ENCODE measurements at regions not wholly inside any gene's neighbourhood (a gene's known extent, or its start where the extent isn't known, plus 50 kb on each side); places are given as distances from the start of the nearest gene placed in this dataset.

DNA sequence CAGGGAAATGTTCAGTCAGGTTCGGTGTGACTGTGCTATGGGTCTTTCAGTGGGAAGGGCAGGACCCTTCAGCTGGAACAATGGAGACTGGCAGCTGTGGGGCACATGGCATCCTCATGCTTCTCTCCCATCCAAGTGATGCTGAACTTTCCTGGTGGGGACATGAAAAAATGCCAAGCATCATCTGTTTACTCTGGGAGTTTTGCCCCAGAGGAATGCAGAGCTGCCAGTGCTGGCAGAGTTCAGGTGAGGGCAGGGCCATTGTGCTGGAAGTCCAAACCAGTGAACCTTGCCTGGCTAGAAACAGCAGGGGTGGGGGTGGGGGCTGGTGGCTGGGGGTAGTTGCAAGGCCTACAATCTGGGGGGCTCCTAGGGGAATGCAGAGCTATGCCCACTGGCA is 1320.6 kb downstream of the PCDH9 start (continued):
- no peak for TF ChIP-seq ZNF138 (CRISPR knock-in tag; conservative IDR thresholded peaks at IDR 0.05)

DNA sequence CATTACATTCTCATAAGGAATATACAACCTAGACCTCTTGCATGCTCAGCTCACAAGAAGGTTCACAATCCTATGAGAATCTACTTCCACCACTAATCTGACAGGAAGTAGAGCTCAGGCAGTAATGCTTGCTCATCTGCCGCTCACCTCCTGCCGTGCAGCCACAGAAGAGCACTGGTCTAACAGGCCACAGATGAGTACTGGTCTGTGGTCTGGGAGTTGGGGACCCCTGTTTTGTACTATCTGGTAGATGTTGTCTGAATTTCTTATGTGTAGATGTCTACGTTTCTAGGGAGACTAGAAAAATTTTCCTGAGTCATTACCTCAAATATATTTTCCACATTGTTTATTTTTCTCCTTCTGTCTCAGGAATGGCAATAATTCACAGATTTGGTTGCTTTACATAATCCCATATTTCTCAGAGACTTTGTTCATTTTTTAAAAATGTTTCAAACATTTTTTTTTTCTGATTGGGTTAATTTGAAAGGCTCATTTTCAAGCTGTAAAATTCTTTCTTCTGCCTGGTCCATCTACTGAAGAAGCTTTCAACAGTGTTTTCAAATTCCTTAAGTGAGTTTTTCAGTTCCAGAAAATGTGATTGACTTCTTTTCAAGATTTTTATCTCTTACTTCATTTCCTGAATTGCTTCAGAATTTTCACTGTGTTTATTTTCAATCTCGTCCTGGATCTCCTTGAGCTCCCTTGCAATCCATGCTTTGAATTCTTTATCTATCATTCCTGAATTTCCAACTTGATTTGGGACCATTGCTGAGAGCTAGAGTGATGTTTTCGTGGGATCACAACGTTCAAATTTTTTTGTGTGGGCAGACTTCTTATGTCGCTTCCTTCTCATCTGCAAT is 1322.2 kb downstream of the PCDH9 start:
- ATAC-seq (no peak), DNase-seq (ENCODE audit: low spot score) (no peak)
- Mint-ChIP-seq H3K27me3 (ENCODE audit: low read depth) (no peaks in the 10 kb centered on the region), H3K4me3 (no peak overlapping the region), H3K36me3 (no peaks in the 10 kb centered on the region; the same call in 1 of the 2 replicates), H3K9me3 (peaks cover 33% of the 10 kb centered on the region), H3K27ac (no peak overlapping the region), H3K4me1 (no peaks in the 10 kb centered on the region)
- TF ChIP-seq NFE2L1 (CRISPR knock-in tag; IDR thresholded peaks at IDR 0.05) (no peak), ETV6 (CRISPR knock-in tag; IDR thresholded peaks at IDR 0.05) (no peak), ZNF138 (CRISPR knock-in tag; conservative IDR thresholded peaks at IDR 0.05) (no peak), SP1 (CRISPR knock-in tag; conservative IDR thresholded peaks at IDR 0.05) (no peak), ZNF317 (CRISPR knock-in tag; IDR thresholded peaks at IDR 0.05; ENCODE audit: borderline replicate concordance, low read depth) (no peak), ZNF396 (CRISPR knock-in tag; IDR thresholded peaks at IDR 0.05; ENCODE audit: borderline replicate concordance) (no peak), ELF4 (CRISPR knock-in tag; IDR thresholded peaks at IDR 0.05; ENCODE audit: low read depth) (no peak)
- TF ChIP-seq, protein P1, sequence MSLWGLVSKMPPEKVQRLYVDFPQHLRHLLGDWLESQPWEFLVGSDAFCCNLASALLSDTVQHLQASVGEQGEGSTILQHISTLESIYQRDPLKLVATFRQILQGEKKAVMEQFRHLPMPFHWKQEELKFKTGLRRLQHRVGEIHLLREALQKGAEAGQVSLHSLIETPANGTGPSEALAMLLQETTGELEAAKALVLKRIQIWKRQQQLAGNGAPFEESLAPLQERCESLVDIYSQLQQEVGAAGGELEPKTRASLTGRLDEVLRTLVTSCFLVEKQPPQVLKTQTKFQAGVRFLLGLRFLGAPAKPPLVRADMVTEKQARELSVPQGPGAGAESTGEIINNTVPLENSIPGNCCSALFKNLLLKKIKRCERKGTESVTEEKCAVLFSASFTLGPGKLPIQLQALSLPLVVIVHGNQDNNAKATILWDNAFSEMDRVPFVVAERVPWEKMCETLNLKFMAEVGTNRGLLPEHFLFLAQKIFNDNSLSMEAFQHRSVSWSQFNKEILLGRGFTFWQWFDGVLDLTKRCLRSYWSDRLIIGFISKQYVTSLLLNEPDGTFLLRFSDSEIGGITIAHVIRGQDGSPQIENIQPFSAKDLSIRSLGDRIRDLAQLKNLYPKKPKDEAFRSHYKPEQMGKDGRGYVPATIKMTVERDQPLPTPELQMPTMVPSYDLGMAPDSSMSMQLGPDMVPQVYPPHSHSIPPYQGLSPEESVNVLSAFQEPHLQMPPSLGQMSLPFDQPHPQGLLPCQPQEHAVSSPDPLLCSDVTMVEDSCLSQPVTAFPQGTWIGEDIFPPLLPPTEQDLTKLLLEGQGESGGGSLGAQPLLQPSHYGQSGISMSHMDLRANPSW (CRISPR knock-in tag; conservative IDR thresholded peaks at IDR 0.05; ENCODE audit: low read depth): no peak
- TF ChIP-seq, protein P2, sequence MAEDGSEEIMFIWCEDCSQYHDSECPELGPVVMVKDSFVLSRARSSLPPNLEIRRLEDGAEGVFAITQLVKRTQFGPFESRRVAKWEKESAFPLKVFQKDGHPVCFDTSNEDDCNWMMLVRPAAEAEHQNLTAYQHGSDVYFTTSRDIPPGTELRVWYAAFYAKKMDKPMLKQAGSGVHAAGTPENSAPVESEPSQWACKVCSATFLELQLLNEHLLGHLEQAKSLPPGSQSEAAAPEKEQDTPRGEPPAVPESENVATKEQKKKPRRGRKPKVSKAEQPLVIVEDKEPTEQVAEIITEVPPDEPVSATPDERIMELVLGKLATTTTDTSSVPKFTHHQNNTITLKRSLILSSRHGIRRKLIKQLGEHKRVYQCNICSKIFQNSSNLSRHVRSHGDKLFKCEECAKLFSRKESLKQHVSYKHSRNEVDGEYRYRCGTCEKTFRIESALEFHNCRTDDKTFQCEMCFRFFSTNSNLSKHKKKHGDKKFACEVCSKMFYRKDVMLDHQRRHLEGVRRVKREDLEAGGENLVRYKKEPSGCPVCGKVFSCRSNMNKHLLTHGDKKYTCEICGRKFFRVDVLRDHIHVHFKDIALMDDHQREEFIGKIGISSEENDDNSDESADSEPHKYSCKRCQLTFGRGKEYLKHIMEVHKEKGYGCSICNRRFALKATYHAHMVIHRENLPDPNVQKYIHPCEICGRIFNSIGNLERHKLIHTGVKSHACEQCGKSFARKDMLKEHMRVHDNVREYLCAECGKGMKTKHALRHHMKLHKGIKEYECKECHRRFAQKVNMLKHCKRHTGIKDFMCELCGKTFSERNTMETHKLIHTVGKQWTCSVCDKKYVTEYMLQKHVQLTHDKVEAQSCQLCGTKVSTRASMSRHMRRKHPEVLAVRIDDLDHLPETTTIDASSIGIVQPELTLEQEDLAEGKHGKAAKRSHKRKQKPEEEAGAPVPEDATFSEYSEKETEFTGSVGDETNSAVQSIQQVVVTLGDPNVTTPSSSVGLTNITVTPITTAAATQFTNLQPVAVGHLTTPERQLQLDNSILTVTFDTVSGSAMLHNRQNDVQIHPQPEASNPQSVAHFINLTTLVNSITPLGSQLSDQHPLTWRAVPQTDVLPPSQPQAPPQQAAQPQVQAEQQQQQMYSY (CRISPR knock-in tag; IDR thresholded peaks at IDR 0.05): no peak
- TF ChIP-seq, protein P3, sequence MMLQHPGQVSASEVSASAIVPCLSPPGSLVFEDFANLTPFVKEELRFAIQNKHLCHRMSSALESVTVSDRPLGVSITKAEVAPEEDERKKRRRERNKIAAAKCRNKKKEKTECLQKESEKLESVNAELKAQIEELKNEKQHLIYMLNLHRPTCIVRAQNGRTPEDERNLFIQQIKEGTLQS (CRISPR knock-in tag; conservative IDR thresholded peaks at IDR 0.05): no peak
- TF ChIP-seq, protein P4, sequence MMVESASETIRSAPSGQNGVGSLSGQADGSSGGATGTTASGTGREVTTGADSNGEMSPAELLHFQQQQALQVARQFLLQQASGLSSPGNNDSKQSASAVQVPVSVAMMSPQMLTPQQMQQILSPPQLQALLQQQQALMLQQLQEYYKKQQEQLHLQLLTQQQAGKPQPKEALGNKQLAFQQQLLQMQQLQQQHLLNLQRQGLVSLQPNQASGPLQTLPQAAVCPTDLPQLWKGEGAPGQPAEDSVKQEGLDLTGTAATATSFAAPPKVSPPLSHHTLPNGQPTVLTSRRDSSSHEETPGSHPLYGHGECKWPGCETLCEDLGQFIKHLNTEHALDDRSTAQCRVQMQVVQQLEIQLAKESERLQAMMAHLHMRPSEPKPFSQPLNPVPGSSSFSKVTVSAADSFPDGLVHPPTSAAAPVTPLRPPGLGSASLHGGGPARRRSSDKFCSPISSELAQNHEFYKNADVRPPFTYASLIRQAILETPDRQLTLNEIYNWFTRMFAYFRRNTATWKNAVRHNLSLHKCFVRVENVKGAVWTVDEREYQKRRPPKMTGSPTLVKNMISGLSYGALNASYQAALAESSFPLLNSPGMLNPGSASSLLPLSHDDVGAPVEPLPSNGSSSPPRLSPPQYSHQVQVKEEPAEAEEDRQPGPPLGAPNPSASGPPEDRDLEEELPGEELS (CRISPR knock-in tag; IDR thresholded peaks at IDR 0.05): no peak
- TF ChIP-seq, protein P5, sequence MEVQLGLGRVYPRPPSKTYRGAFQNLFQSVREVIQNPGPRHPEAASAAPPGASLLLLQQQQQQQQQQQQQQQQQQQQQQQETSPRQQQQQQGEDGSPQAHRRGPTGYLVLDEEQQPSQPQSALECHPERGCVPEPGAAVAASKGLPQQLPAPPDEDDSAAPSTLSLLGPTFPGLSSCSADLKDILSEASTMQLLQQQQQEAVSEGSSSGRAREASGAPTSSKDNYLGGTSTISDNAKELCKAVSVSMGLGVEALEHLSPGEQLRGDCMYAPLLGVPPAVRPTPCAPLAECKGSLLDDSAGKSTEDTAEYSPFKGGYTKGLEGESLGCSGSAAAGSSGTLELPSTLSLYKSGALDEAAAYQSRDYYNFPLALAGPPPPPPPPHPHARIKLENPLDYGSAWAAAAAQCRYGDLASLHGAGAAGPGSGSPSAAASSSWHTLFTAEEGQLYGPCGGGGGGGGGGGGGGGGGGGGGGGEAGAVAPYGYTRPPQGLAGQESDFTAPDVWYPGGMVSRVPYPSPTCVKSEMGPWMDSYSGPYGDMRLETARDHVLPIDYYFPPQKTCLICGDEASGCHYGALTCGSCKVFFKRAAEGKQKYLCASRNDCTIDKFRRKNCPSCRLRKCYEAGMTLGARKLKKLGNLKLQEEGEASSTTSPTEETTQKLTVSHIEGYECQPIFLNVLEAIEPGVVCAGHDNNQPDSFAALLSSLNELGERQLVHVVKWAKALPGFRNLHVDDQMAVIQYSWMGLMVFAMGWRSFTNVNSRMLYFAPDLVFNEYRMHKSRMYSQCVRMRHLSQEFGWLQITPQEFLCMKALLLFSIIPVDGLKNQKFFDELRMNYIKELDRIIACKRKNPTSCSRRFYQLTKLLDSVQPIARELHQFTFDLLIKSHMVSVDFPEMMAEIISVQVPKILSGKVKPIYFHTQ (CRISPR knock-in tag; IDR thresholded peaks at IDR 0.05): no peak
- TF ChIP-seq, protein P6, sequence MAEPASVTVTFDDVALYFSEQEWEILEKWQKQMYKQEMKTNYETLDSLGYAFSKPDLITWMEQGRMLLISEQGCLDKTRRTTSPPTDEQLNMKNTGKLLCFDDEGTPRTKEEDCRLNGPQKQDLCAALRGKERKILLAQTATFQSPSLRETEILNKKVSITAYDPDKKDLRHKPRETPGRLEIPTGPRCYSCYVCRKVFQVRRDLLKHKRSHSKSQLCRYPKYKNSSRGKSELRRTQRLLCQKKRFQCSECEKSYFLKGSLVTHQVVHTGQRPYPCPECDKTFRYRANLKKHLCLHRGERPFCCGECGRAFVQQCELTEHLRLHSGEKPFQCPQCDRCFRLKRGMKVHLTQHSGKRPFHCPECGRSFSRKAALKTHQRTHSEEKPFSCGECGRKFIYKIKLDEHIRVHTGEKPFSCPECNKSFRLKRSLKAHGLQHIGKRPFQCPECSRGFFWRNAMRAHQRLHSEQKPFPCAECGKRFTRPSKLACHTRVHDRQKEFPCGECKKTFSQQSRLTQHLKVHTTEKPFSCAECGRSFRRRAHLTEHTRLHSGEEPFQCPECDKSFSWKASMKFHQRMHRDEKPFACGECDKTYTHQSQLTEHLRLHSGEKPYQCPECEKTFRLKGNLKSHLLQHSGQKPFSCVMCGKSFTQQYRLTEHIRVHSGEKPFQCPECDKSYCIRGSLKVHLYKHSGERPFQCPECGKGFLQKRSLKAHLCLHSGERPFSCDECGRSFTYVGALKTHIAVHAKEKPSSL (CRISPR knock-in tag; conservative IDR thresholded peaks at IDR 0.05): no peak
- ChIA-PET POLR2A (no interaction called here), CTCF (no interaction called here)
